ENCODE measurements at regions not wholly inside any gene's neighbourhood (a gene's known extent, or its start where the extent isn't known, plus 50 kb on each side); places are given as distances from the start of the nearest gene placed in this dataset.

DNA sequence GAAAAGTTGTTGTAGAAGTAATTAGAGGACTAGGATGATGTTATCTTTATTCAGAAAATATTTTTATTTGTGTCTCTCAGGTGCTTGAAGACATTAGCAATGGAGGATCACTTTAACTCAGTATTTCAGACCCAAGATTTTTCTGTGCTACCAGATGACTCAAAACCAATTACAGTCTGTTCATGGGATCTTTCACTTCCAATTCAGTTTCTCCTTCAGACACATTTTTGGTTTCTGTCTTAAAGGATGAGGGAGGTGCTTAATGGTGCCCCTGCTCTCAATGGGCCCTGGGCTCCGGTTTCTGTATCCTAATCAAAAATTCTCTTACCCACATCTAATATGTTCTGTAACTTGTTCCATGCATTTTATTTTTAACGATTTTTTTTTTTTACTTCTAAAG, 53.7 kb upstream of the HDAC4 start (continued):
- TF ChIP-seq, protein P1, sequence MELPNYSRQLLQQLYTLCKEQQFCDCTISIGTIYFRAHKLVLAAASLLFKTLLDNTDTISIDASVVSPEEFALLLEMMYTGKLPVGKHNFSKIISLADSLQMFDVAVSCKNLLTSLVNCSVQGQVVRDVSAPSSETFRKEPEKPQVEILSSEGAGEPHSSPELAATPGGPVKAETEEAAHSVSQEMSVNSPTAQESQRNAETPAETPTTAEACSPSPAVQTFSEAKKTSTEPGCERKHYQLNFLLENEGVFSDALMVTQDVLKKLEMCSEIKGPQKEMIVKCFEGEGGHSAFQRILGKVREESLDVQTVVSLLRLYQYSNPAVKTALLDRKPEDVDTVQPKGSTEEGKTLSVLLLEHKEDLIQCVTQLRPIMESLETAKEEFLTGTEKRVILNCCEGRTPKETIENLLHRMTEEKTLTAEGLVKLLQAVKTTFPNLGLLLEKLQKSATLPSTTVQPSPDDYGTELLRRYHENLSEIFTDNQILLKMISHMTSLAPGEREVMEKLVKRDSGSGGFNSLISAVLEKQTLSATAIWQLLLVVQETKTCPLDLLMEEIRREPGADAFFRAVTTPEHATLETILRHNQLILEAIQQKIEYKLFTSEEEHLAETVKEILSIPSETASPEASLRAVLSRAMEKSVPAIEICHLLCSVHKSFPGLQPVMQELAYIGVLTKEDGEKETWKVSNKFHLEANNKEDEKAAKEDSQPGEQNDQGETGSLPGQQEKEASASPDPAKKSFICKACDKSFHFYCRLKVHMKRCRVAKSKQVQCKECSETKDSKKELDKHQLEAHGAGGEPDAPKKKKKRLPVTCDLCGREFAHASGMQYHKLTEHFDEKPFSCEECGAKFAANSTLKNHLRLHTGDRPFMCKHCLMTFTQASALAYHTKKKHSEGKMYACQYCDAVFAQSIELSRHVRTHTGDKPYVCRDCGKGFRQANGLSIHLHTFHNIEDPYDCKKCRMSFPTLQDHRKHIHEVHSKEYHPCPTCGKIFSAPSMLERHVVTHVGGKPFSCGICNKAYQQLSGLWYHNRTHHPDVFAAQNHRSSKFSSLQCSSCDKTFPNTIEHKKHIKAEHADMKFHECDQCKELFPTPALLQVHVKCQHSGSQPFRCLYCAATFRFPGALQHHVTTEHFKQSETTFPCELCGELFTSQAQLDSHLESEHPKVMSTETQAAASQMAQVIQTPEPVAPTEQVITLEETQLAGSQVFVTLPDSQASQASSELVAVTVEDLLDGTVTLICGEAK (IDR thresholded peaks at IDR 0.05): no peak
- TF ChIP-seq, protein P1 (CRISPR knock-in tag; IDR thresholded peaks at IDR 0.05): no peak
- TF ChIP-seq BMI1 (IDR thresholded peaks at IDR 0.05; ENCODE audit: low read length): no peak
- no peak for TF ChIP-seq GATAD2A (IDR thresholded peaks at IDR 0.05)
- no peak for TF ChIP-seq ZNF347 (CRISPR knock-in tag; IDR thresholded peaks at IDR 0.05; ENCODE audit: low read depth)
- no peak for TF ChIP-seq FOSL1 (tag; conservative IDR thresholded peaks at IDR 0.05)
- no peak for TF ChIP-seq CBFB (CRISPR knock-in tag; IDR thresholded peaks at IDR 0.05)
- TF ChIP-seq, protein P2, sequence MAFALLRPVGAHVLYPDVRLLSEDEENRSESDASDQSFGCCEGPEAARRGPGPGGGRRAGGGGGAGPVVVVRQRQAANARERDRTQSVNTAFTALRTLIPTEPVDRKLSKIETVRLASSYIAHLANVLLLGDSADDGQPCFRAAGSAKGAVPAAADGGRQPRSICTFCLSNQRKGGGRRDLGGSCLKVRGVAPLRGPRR (CRISPR knock-in tag; IDR thresholded peaks at IDR 0.05): no peak
- TF ChIP-seq NR1H2 (CRISPR knock-in tag; IDR thresholded peaks at IDR 0.05): no peak
- TF ChIP-seq, protein P3, sequence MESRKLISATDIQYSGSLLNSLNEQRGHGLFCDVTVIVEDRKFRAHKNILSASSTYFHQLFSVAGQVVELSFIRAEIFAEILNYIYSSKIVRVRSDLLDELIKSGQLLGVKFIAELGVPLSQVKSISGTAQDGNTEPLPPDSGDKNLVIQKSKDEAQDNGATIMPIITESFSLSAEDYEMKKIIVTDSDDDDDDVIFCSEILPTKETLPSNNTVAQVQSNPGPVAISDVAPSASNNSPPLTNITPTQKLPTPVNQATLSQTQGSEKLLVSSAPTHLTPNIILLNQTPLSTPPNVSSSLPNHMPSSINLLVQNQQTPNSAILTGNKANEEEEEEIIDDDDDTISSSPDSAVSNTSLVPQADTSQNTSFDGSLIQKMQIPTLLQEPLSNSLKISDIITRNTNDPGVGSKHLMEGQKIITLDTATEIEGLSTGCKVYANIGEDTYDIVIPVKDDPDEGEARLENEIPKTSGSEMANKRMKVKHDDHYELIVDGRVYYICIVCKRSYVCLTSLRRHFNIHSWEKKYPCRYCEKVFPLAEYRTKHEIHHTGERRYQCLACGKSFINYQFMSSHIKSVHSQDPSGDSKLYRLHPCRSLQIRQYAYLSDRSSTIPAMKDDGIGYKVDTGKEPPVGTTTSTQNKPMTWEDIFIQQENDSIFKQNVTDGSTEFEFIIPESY (CRISPR knock-in tag; IDR thresholded peaks at IDR 0.05): no peak
- no peak for TF ChIP-seq E2F3 (CRISPR knock-in tag; IDR thresholded peaks at IDR 0.05)
- no peak for TF ChIP-seq DMBX1 (CRISPR knock-in tag; IDR thresholded peaks at IDR 0.05; ENCODE audit: borderline replicate concordance)
- no peak for TF ChIP-seq RFX7 (CRISPR knock-in tag; IDR thresholded peaks at IDR 0.05)
- TF ChIP-seq ZNF324 (CRISPR knock-in tag; IDR thresholded peaks at IDR 0.05): no peak
- TF ChIP-seq SRSF3 (IDR thresholded peaks at IDR 0.05; ENCODE audit: insufficient read depth, low read length): no peak
